ENCODE measurements at regions not wholly inside any gene's neighbourhood (a gene's known extent, or its start where the extent isn't known, plus 50 kb on each side); places are given as distances from the start of the nearest gene placed in this dataset.

GRCh38 chr7:362402-363096 is 72.6 kb downstream of the FOXL3 start:
- Histone ChIP-seq H3K27me3 (ENCODE audit: insufficient read depth, low read length, poor library complexity) (no peaks in the 10 kb centered on the region), H3K4me1 (ENCODE audit: control insufficient read depth, low read depth, low read length) (no peaks in the 10 kb centered on the region), H3K56ac (ENCODE audit: low read length) (no peak overlapping the region), H3K23ac (ENCODE audit: low read length) (no peak overlapping the region), H3K79me1 (ENCODE audit: low read length) (no peaks in the 10 kb centered on the region), H3K4me2 (ENCODE audit: low read length) (no peak overlapping the region), H3K4ac (ENCODE audit: low read depth, low read length) (no peak overlapping the region), H3K36me3 (ENCODE audit: control insufficient read depth, insufficient read depth, low read length) (no peaks in the 10 kb centered on the region), H3K79me2 (ENCODE audit: control insufficient read depth, insufficient read depth, low read length) (no peaks in the 10 kb centered on the region), H2BK15ac (replicated peaks; ENCODE audit: low read depth) (no peak overlapping the region), H4K5ac (ENCODE audit: low read length) (no peak overlapping the region), H2AK5ac (ENCODE audit: low read length) (no peak overlapping the region), H3K9ac (ENCODE audit: low read length) (no peak overlapping the region), H3K27ac (ENCODE audit: low read depth, low read length) (no peak overlapping the region), H2BK120ac (ENCODE audit: low read depth, low read length) (no peak overlapping the region), H4K8ac (ENCODE audit: low read depth, low read length) (no peak overlapping the region), H3K4me3 (ENCODE audit: low read length) (no peak overlapping the region), H2BK5ac (ENCODE audit: low read length) (no peak overlapping the region), H3K18ac (ENCODE audit: low read length) (no peak overlapping the region)
- DNase-seq, result no peak
- no CpG with 5 or more reads among the region's 23 CpGs for WGBS (ENCODE audit: extremely low coverage, insufficient coverage, low lambda C conversion rate)

- H3K4me1 ChIP-seq (ENCODE audit: control insufficient read depth, low read depth, low read length), result no peaks in the 10 kb centered on the region
- no peak overlapping the region for H3K4ac ChIP-seq (ENCODE audit: low read depth, low read length)
- no peak overlapping the region for H3K56ac ChIP-seq (ENCODE audit: low read length)
- no peak overlapping the region for H2BK120ac ChIP-seq (ENCODE audit: low read depth, low read length)
- H3K18ac ChIP-seq (ENCODE audit: low read length), result no peak overlapping the region
- no peaks in the 10 kb centered on the region for H3K36me3 ChIP-seq (ENCODE audit: control insufficient read depth, insufficient read depth, low read length)
- no peak overlapping the region for H4K5ac ChIP-seq (ENCODE audit: low read length)
- H3K23ac ChIP-seq (ENCODE audit: low read length), result no peak overlapping the region
- H4K8ac ChIP-seq (ENCODE audit: low read depth, low read length), result no peak overlapping the region
- DNase-seq, result no peak
- no peak overlapping the region for H3K4me2 ChIP-seq (ENCODE audit: low read length)
- H3K79me2 ChIP-seq (ENCODE audit: control insufficient read depth, insufficient read depth, low read length), result no peaks in the 10 kb centered on the region
- H2BK5ac ChIP-seq (ENCODE audit: low read length), result no peak overlapping the region
- WGBS (ENCODE audit: extremely low coverage, insufficient coverage, low lambda C conversion rate), result no CpG with 5 or more reads among the region's 20 CpGs
- no peak overlapping the region for H2AK5ac ChIP-seq (ENCODE audit: low read length)
- no peak overlapping the region for H2BK15ac ChIP-seq (replicated peaks; ENCODE audit: low read depth)
- H3K4me3 ChIP-seq (ENCODE audit: low read length), result no peak overlapping the region
- no peak overlapping the region for H3K27ac ChIP-seq (ENCODE audit: low read depth, low read length)
- no peaks in the 10 kb centered on the region for H3K27me3 ChIP-seq (ENCODE audit: insufficient read depth, low read length, poor library complexity)
- no peak overlapping the region for H3K9ac ChIP-seq (ENCODE audit: low read length)
- H3K79me1 ChIP-seq (ENCODE audit: low read length), result no peaks in the 10 kb centered on the region
These were observed 73.7 kb downstream of the FOXL3 start for GRCh38 chr7:363626-364025.

- H4K5ac ChIP-seq (ENCODE audit: low read length), result no peak overlapping the region
- H2BK15ac ChIP-seq (replicated peaks; ENCODE audit: low read depth), result no peak overlapping the region
- no CpG with 5 or more reads among the region's 11 CpGs for WGBS (ENCODE audit: extremely low coverage, insufficient coverage, low lambda C conversion rate)
- H3K36me3 ChIP-seq (ENCODE audit: control insufficient read depth, insufficient read depth, low read length), result no peaks in the 10 kb centered on the region
- no peak overlapping the region for H3K23ac ChIP-seq (ENCODE audit: low read length)
- H3K4me1 ChIP-seq (ENCODE audit: control insufficient read depth, low read depth, low read length), result no peaks in the 10 kb centered on the region
- no peak overlapping the region for H3K56ac ChIP-seq (ENCODE audit: low read length)
- no peak overlapping the region for H3K27ac ChIP-seq (ENCODE audit: low read depth, low read length)
- H3K4me2 ChIP-seq (ENCODE audit: low read length), result no peak overlapping the region
- no peak overlapping the region for H2AK5ac ChIP-seq (ENCODE audit: low read length)
- no peak overlapping the region for H3K4ac ChIP-seq (ENCODE audit: low read depth, low read length)
- H3K79me1 ChIP-seq (ENCODE audit: low read length), result no peaks in the 10 kb centered on the region
- no peak overlapping the region for H4K8ac ChIP-seq (ENCODE audit: low read depth, low read length)
- no peak overlapping the region for H3K18ac ChIP-seq (ENCODE audit: low read length)
- H3K79me2 ChIP-seq (ENCODE audit: control insufficient read depth, insufficient read depth, low read length), result no peaks in the 10 kb centered on the region
- no peaks in the 10 kb centered on the region for H3K27me3 ChIP-seq (ENCODE audit: insufficient read depth, low read length, poor library complexity)
- H3K4me3 ChIP-seq (ENCODE audit: low read length), result no peak overlapping the region
- no peak overlapping the region for H2BK120ac ChIP-seq (ENCODE audit: low read depth, low read length)
- H2BK5ac ChIP-seq (ENCODE audit: low read length), result no peak overlapping the region
- no peak overlapping the region for H3K9ac ChIP-seq (ENCODE audit: low read length)
- no peak for DNase-seq
These were observed 74.6 kb downstream of the FOXL3 start for GRCh38 chr7:364536-364935.

- Histone ChIP-seq H4K8ac (ENCODE audit: low read depth, low read length) (no peak overlapping the region), H3K36me3 (ENCODE audit: control insufficient read depth, insufficient read depth, low read length) (no peaks in the 10 kb centered on the region), H3K4me2 (ENCODE audit: low read length) (no peak overlapping the region), H4K5ac (ENCODE audit: low read length) (no peak overlapping the region), H3K23ac (ENCODE audit: low read length) (no peak overlapping the region), H3K27ac (ENCODE audit: low read depth, low read length) (no peak overlapping the region), H2BK5ac (ENCODE audit: low read length) (no peak overlapping the region), H3K9ac (ENCODE audit: low read length) (no peak overlapping the region), H2BK15ac (replicated peaks; ENCODE audit: low read depth) (no peak overlapping the region), H3K27me3 (ENCODE audit: insufficient read depth, low read length, poor library complexity) (no peaks in the 10 kb centered on the region), H3K4ac (ENCODE audit: low read depth, low read length) (no peak overlapping the region), H3K56ac (ENCODE audit: low read length) (no peak overlapping the region), H2AK5ac (ENCODE audit: low read length) (no peak overlapping the region), H3K79me2 (ENCODE audit: control insufficient read depth, insufficient read depth, low read length) (no peaks in the 10 kb centered on the region), H3K18ac (ENCODE audit: low read length) (no peak overlapping the region), H3K79me1 (ENCODE audit: low read length) (no peaks in the 10 kb centered on the region), H3K4me3 (ENCODE audit: low read length) (no peak overlapping the region), H3K4me1 (ENCODE audit: control insufficient read depth, low read depth, low read length) (no peaks in the 10 kb centered on the region), H2BK120ac (ENCODE audit: low read depth, low read length) (no peak overlapping the region)
- WGBS (ENCODE audit: extremely low coverage, insufficient coverage, low lambda C conversion rate), result no CpG with 5 or more reads among the region's 23 CpGs
- no peak for DNase-seq
These were observed 75.6 kb downstream of the FOXL3 start for GRCh38 chr7:365593-365992.

- H2BK5ac ChIP-seq (ENCODE audit: low read length), result no peak overlapping the region
- H3K36me3 ChIP-seq (ENCODE audit: control insufficient read depth, insufficient read depth, low read length), result no peaks in the 10 kb centered on the region
- H3K18ac ChIP-seq (ENCODE audit: low read length), result no peak overlapping the region
- H3K4me2 ChIP-seq (ENCODE audit: low read length), result no peak overlapping the region
- no peaks in the 10 kb centered on the region for H3K79me1 ChIP-seq (ENCODE audit: low read length)
- no CpG with 5 or more reads among the region's 18 CpGs for WGBS (ENCODE audit: extremely low coverage, insufficient coverage, low lambda C conversion rate)
- no peaks in the 10 kb centered on the region for H3K27me3 ChIP-seq (ENCODE audit: insufficient read depth, low read length, poor library complexity)
- no peak overlapping the region for H4K8ac ChIP-seq (ENCODE audit: low read depth, low read length)
- H2AK5ac ChIP-seq (ENCODE audit: low read length), result no peak overlapping the region
- DNase-seq, result no peak
- no peak overlapping the region for H3K4ac ChIP-seq (ENCODE audit: low read depth, low read length)
- no peak overlapping the region for H3K4me3 ChIP-seq (ENCODE audit: low read length)
- H2BK120ac ChIP-seq (ENCODE audit: low read depth, low read length), result no peak overlapping the region
- H3K79me2 ChIP-seq (ENCODE audit: control insufficient read depth, insufficient read depth, low read length), result no peaks in the 10 kb centered on the region
- H3K23ac ChIP-seq (ENCODE audit: low read length), result no peak overlapping the region
- no peak overlapping the region for H3K56ac ChIP-seq (ENCODE audit: low read length)
- H3K27ac ChIP-seq (ENCODE audit: low read depth, low read length), result no peak overlapping the region
- no peaks in the 10 kb centered on the region for H3K4me1 ChIP-seq (ENCODE audit: control insufficient read depth, low read depth, low read length)
- H3K9ac ChIP-seq (ENCODE audit: low read length), result no peak overlapping the region
- H4K5ac ChIP-seq (ENCODE audit: low read length), result no peak overlapping the region
- H2BK15ac ChIP-seq (replicated peaks; ENCODE audit: low read depth), result no peak overlapping the region
These were observed 76.3 kb downstream of the FOXL3 start for GRCh38 chr7:366161-366803.
